ENCODE measurements at regions not wholly inside any gene's neighbourhood (a gene's known extent, or its start where the extent isn't known, plus 50 kb on each side); places are given as distances from the start of the nearest gene placed in this dataset.

DNA sequence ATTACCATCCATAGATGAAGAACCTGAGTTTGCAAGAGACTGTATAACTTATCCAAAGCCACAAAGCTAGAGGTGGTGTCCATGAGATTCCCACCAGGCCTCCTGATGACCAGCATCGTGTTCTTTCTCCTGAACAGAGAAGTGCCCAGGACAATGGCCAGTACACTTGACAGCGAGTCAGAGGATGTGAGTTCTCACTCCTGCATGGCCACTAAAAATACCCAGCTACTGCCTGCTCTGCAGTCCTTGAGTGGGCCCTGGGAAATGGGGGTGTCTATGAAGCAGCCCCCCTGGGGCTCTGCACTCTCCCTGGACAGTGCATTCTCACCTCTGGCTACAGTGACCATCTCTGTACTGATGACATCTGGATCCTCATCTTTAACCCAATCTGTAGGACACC lies 201.2 kb downstream of the RPLP1 start:
- intact Hi-C loops (cut with DNase I), result no loop called here
- no peaks in the 10 kb centered on the region for H3K36me3 ChIP-seq
- TF ChIP-seq POLR2A (IDR thresholded peaks at IDR 0.05) (no peak), POLR2AphosphoS5 (IDR thresholded peaks at IDR 0.05; ENCODE audit: insufficient read depth in 1 of 2, low read depth in 1 of 2) (no peak)
- TF ChIP-seq, protein P1, sequence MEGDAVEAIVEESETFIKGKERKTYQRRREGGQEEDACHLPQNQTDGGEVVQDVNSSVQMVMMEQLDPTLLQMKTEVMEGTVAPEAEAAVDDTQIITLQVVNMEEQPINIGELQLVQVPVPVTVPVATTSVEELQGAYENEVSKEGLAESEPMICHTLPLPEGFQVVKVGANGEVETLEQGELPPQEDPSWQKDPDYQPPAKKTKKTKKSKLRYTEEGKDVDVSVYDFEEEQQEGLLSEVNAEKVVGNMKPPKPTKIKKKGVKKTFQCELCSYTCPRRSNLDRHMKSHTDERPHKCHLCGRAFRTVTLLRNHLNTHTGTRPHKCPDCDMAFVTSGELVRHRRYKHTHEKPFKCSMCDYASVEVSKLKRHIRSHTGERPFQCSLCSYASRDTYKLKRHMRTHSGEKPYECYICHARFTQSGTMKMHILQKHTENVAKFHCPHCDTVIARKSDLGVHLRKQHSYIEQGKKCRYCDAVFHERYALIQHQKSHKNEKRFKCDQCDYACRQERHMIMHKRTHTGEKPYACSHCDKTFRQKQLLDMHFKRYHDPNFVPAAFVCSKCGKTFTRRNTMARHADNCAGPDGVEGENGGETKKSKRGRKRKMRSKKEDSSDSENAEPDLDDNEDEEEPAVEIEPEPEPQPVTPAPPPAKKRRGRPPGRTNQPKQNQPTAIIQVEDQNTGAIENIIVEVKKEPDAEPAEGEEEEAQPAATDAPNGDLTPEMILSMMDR (IDR thresholded peaks at IDR 0.05), result no peak
- DNase-seq (ENCODE audit: extremely low spot score in 2 of 2), result peak; percentile 58 to 77
- no peaks in the 10 kb centered on the region for H3K9me3 ChIP-seq
- no peaks in the 10 kb centered on the region for H3K27me3 ChIP-seq
- H3K4me1 ChIP-seq, result no peaks in the 10 kb centered on the region
- no peak overlapping the region for H3K4me3 ChIP-seq
- H3K27ac ChIP-seq, result no peak overlapping the region

DNA sequence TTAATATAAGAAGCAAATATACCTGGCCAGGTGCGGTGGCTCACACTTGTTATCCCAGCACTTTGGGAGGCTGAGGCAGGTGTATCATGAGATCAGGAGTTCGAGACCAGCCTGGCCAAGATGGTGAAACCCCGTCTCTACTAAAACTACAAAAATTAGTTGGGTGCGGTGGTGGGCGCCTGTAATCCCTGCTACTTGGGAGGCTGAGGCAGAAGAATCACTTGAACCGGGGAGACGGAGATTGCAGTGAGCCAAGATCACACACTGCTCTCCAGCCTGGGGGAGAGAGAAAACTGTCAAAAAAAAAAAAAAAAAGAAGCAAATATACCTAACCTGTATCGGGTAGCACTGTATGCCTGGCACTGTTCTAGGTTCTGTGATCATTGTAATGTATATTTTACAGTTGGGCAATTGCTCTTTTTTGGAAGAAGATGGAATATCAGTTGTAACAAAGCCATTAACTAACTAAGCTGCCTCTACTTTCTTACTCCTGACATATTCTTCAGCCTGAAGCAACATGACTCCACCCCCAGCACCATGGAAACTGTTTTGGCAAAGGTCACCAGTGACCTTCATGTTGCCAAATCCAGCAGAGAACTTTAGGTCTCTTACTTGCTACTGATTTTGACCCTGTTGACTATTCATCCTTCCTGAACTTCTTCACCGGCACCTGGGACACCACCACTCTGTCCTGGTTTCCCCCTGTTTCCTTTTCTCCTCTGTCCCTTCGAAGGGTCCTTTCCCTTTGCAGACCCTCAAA lies 203.8 kb downstream of the RPLP1 start:
- TF ChIP-seq POLR2AphosphoS5 (IDR thresholded peaks at IDR 0.05; ENCODE audit: insufficient read depth in 1 of 2, low read depth in 1 of 2), result no peak
- TF ChIP-seq, protein P1 (IDR thresholded peaks at IDR 0.05), result no peak
- TF ChIP-seq POLR2A (IDR thresholded peaks at IDR 0.05), result no peak
- peak; percentile 27 to 55 for DNase-seq (ENCODE audit: extremely low spot score in 2 of 2)
- no peak overlapping the region for H3K27ac ChIP-seq
- H3K4me1 ChIP-seq, result no peaks in the 10 kb centered on the region
- intact Hi-C loops (cut with DNase I), result no loop called here
- H3K27me3 ChIP-seq, result no peaks in the 10 kb centered on the region
- no peaks in the 10 kb centered on the region for H3K9me3 ChIP-seq
- H3K4me3 ChIP-seq, result no peak overlapping the region
- no peaks in the 10 kb centered on the region for H3K36me3 ChIP-seq

- no peaks in the 10 kb centered on the region for H3K4me1 ChIP-seq
- no peaks in the 10 kb centered on the region for H3K36me3 ChIP-seq
- no peak overlapping the region for H3K4me3 ChIP-seq
- intact Hi-C loops (cut with DNase I), result no loop called here
- TF ChIP-seq, protein P1 (IDR thresholded peaks at IDR 0.05), result no peak
- TF ChIP-seq POLR2A (IDR thresholded peaks at IDR 0.05) (no peak), POLR2AphosphoS5 (IDR thresholded peaks at IDR 0.05; ENCODE audit: insufficient read depth in 1 of 2, low read depth in 1 of 2) (no peak)
- no peak overlapping the region for H3K27ac ChIP-seq
- DNase-seq (ENCODE audit: extremely low spot score in 2 of 2), result peak; percentile 60 to 94
- no peaks in the 10 kb centered on the region for H3K9me3 ChIP-seq
- no peaks in the 10 kb centered on the region for H3K27me3 ChIP-seq
Measured at GRCh38 chr15:69657626-69658025, 205.0 kb downstream of the RPLP1 start.

- intact Hi-C loops (cut with DNase I), result no loop called here
- no peaks in the 10 kb centered on the region for H3K27me3 ChIP-seq
- peak; percentile 34 to 79 for DNase-seq (ENCODE audit: extremely low spot score in 2 of 2)
- H3K4me1 ChIP-seq, result no peaks in the 10 kb centered on the region
- no peaks in the 10 kb centered on the region for H3K36me3 ChIP-seq
- H3K27ac ChIP-seq, result no peak overlapping the region
- no peaks in the 10 kb centered on the region for H3K9me3 ChIP-seq
- no peak for TF ChIP-seq POLR2AphosphoS5 (IDR thresholded peaks at IDR 0.05; ENCODE audit: insufficient read depth in 1 of 2, low read depth in 1 of 2)
- TF ChIP-seq POLR2A (IDR thresholded peaks at IDR 0.05), result no peak
- TF ChIP-seq, protein P1 (IDR thresholded peaks at IDR 0.05), result no peak
- no peak overlapping the region for H3K4me3 ChIP-seq
Measured at GRCh38 chr15:69658411-69658945, 205.9 kb downstream of the RPLP1 start.

DNA sequence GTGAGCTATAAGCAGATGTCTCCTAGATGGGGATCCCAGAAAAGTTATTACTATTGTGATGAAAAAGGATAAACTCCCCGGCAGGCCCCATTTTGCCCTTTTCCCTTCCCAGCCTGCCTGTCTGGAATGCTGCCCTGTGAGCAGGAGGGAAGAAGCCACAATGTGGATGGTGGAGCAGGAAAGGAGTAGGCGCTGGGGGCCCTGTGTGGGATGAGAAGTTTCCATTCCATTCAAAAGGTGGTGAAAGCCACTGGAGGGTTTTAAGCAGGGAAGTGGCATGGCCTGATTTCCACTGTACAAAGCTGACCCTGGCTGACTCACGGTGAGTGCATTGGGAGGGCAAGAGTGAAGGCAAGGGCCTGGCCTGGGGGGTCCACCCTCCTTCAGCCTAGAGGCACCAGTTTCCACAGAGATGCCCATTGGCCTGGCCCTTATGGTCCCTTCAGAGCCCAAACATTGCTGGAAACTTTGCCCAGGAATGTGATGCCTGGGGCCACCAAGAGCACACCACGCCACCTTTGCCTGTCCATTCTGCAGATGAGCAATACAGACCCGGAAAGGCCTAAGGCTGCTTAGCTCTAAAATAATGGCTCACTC lies 206.9 kb downstream of the RPLP1 start:
- no peak for DNase-seq (ENCODE audit: extremely low spot score in 2 of 2)
- no peaks in the 10 kb centered on the region for H3K27me3 ChIP-seq
- H3K36me3 ChIP-seq, result no peaks in the 10 kb centered on the region
- H3K4me3 ChIP-seq, result no peak overlapping the region
- TF ChIP-seq POLR2A (IDR thresholded peaks at IDR 0.05) (no peak), POLR2AphosphoS5 (IDR thresholded peaks at IDR 0.05; ENCODE audit: insufficient read depth in 1 of 2, low read depth in 1 of 2) (no peak)
- TF ChIP-seq, protein P1 (IDR thresholded peaks at IDR 0.05), result no peak
- no peaks in the 10 kb centered on the region for H3K9me3 ChIP-seq
- intact Hi-C loops (cut with DNase I), result no loop called here
- no peaks in the 10 kb centered on the region for H3K4me1 ChIP-seq
- H3K27ac ChIP-seq, result no peak overlapping the region

Measured in vagina (tissue), 2 donors.